GM12878 (cell line): ENCODE measurements at regions not wholly inside any gene's neighbourhood (a gene's known extent, or its start where the extent isn't known, plus 50 kb on each side); places are given as distances from the start of the nearest gene placed in this dataset.

Experiments
- ATAC-seq: fragments of 200-7000 bp; cut with Tn5 transposase; 3 replicates; pipeline ENCODE4 v1.9.1; 2020; ENCODE audit warnings: mild to moderate bottlenecking, moderate library complexity
- BruUV-seq: library from RNA; stranded (reverse); fragments of 400-500 nt; replicated peaks from 2 replicates; lab custom pipeline; 2021; lab: Mats Ljungman, UMichigan
- CTCF ChIA-PET: fragments of 300-600 bp; sonication (Branson Sonifier 250); formaldehyde crosslinking; extraction: SDS; loops from one replicate; lab custom pipeline; 2021; ENCODE audit warnings: inconsistent platforms; lab: Yijun Ruan, JAX
- POLR2A ChIA-PET: fragments of 350-600 bp; formaldehyde crosslinking; extraction: SDS; loops from one replicate; lab custom pipeline; 2021; ENCODE audit warnings: inconsistent platforms; lab: Charles Lee
- RAD21 ChIA-PET: fragments of 300-600 bp; sonication (Branson Sonifier 250); formaldehyde crosslinking; loops from one replicate; lab custom pipeline; 2023; ENCODE audit warnings: antibody characterized with exemption; ENCODE audit not compliant: unreplicated experiment; lab: Charles Lee
- SMC1A ChIA-PET: fragments of 300-600 bp; sonication (Branson Sonifier 250); formaldehyde crosslinking; loops from one replicate; lab custom pipeline; 2023; ENCODE audit not compliant: unreplicated experiment, uncharacterized antibody; lab: Charles Lee
- DNase-seq: peaks from one replicate; pipeline ENCODE4 v3.0.0-alpha.2; 2011; ENCODE audit warnings: low read depth, low spot score
- FAIRE-seq: peaks from 3 replicates; lab custom pipeline; 2011; peaks lifted over from hg19 to GRCh38; lab: Jason Lieb, UNC
- H2AFZ ChIP-seq: 2 replicates; pipeline ENCODE4 v1.6.0; 2011; ENCODE audit warnings: low read depth, low read length, control low read depth; ENCODE audit not compliant: control insufficient read depth
- H3K27ac ChIP-seq: 2 replicates; pipeline ENCODE4 v1.5.1; 2011; ENCODE audit warnings: control low read depth; ENCODE audit not compliant: control insufficient read depth, insufficient read depth
- H3K27me3 ChIP-seq, 2 experiments: replicated peaks in 1 of 2; 2 replicates each; pipeline versions ENCODE4 v1.6.0 to v1.6.1; 2011; ENCODE audit warnings: low read length in 1 of 2; ENCODE audit not compliant: control insufficient read depth in 2 of 2, insufficient read depth in 2 of 2
- H3K36me3 ChIP-seq, 2 experiments: 2 replicates each; pipeline ENCODE4 v1.5.1; 2011; ENCODE audit warnings: low read length in 1 of 2; ENCODE audit not compliant: control insufficient read depth in 2 of 2, insufficient read depth in 2 of 2
- H3K4me1 ChIP-seq: 2 replicates; pipeline ENCODE4 v1.6.1; 2011; ENCODE audit warnings: mild to moderate bottlenecking, low read length, moderate library complexity, mixed read lengths; ENCODE audit not compliant: control insufficient read depth, insufficient read depth
- H3K4me2 ChIP-seq: 2 replicates; pipeline ENCODE4 v1.6.0; 2011; ENCODE audit warnings: control low read depth; ENCODE audit not compliant: control insufficient read depth, insufficient read depth
- H3K4me3 ChIP-seq: fragments of 200-600 bp; sonication (generic); 2 replicates; pipeline ENCODE4 v1.5.1; 2016
- H3K79me2 ChIP-seq: 2 replicates; pipeline ENCODE4 v1.6.0; 2011; ENCODE audit warnings: low read length; ENCODE audit not compliant: control insufficient read depth, insufficient read depth
- H3K9ac ChIP-seq: 2 replicates; pipeline ENCODE4 v1.8.0; 2011; ENCODE audit warnings: low read length, control low read depth, mixed read lengths; ENCODE audit not compliant: control insufficient read depth, insufficient read depth
- H3K9me3 ChIP-seq: replicated peaks from 3 replicates; pipeline ENCODE4 v1.5.1; 2011; ENCODE audit warnings: mild to moderate bottlenecking, low read length; ENCODE audit not compliant: control insufficient read depth, insufficient read depth
- H4K20me1 ChIP-seq: 2 replicates; pipeline ENCODE4 v1.6.0; 2011; ENCODE audit not compliant: control insufficient read depth, insufficient read depth
- DPF2 ChIP-seq: fragments of 450-650 bp; IDR thresholded peaks from 2 replicates; pipeline ENCODE4 v1.6.1; 2017; ENCODE audit warnings: mild to moderate bottlenecking
- JUNB ChIP-seq: IDR thresholded peaks from 2 replicates; pipeline ENCODE4 v1.6.1; 2016; ENCODE audit warnings: antibody characterized with exemption, mild to moderate bottlenecking
- KLF5 ChIP-seq: fragments of 450-650 bp; IDR thresholded peaks from 2 replicates; pipeline ENCODE4 v1.6.1; 2014; ENCODE audit warnings: mild to moderate bottlenecking; ENCODE audit not compliant: partially characterized antibody
- MEF2A ChIP-seq: IDR thresholded peaks from 2 replicates; pipeline ENCODE4 v1.6.1; 2011; ENCODE audit warnings: low read depth, mild to moderate bottlenecking, low read length, moderate library complexity; ENCODE audit not compliant: insufficient read depth
- PAX8 ChIP-seq: fragments of 450-650 bp; IDR thresholded peaks from 2 replicates; pipeline ENCODE4 v1.6.1; 2017; ENCODE audit warnings: mild to moderate bottlenecking, moderate library complexity
- SREBF1 ChIP-seq: IDR thresholded peaks from 2 replicates; pipeline ENCODE4 v1.6.1; 2012; ENCODE audit warnings: mild to moderate bottlenecking, low read length
- SUZ12 ChIP-seq: fragments of 200-600 bp; sonication (generic); IDR thresholded peaks from one replicate; pipeline ENCODE4 v1.6.1; 2018; ENCODE audit warnings: antibody characterized with exemption, mild to moderate bottlenecking; ENCODE audit not compliant: unreplicated experiment
- YY1 ChIP-seq: IDR thresholded peaks from 2 replicates; pipeline ENCODE4 v1.6.1; 2011; ENCODE audit warnings: low read depth, mild to moderate bottlenecking, low read length
- WGBS: methylation state at CpG from one replicate; pipeline ENCODE4 v1.1.6; 2016; ENCODE audit warnings: low lambda C conversion rate; ENCODE audit not compliant: insufficient replicate concordance, insufficient coverage; ENCODE audit errors: missing lambda C conversion rate; 5-methylcytosine and 5-hydroxymethylcytosine counted together
- in situ Hi-C: fragments of 300-500 bp; cut with MboI; formaldehyde crosslinking; loops from 9 replicates; pipeline ENCODE4 v1.14.3; 2018; ENCODE audit warnings: mixed read lengths
- intact Hi-C: fragments of 100-400 bp; cut with micrococcal nuclease; formaldehyde crosslinking; loops from one replicate; pipeline ENCODE4 v1.14.2; 2022; ENCODE audit not compliant: unreplicated experiment
- TF ChIP-seq, protein P1 (sequence below): IDR thresholded peaks from 2 replicates; pipeline ENCODE4 v1.6.1; 2011; ENCODE audit warnings: low read depth, mild to moderate bottlenecking, low read length, moderate library complexity, borderline replicate concordance; ENCODE audit errors: extremely low read depth
- TF ChIP-seq, protein P2 (sequence below): fragments of 450-650 bp; IDR thresholded peaks from 2 replicates; pipeline ENCODE4 v1.6.1; 2017; ENCODE audit warnings: mild to moderate bottlenecking
- TF ChIP-seq, protein P3 (sequence below): fragments of 150-350 bp; IDR thresholded peaks from 2 replicates; pipeline ENCODE4 v1.6.1; 2014; ENCODE audit warnings: mild to moderate bottlenecking, low read depth, low read length

DNA sequence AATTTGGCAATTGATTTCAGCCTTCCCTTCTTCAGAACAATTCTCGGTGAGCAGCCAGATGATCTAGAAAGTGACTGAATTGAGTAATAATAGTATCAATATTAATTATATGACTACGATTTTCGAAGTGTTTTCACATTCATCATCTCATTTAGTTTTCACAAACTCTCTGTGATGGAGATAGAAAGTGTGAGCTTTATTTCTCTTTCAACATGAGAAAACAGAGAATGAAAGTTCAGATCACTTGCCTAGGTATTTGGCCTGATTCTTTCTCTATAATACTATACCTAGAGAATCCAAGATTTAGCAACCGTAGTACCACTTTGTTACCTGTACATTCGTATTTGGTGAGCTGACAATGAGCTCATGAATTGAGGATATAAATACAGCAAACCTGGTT is 739.2 kb upstream of the NR2F2 start:
- POLR2A ChIA-PET, result no interaction called here
- Histone ChIP-seq H3K36me3 (no peaks in the 10 kb centered on the region), H3K9me3 (no peaks in the 10 kb centered on the region), H4K20me1 (no peaks in the 10 kb centered on the region), H3K9ac (no peak overlapping the region), H3K4me3 (no peak overlapping the region), H3K4me1 (no peaks in the 10 kb centered on the region), H2AFZ (no peak overlapping the region), H3K27ac (no peak overlapping the region), H3K27me3 (no peaks in the 10 kb centered on the region), H3K4me2 (no peak overlapping the region)
- in situ Hi-C loops (no loop called here), intact Hi-C loops (no loop called here)
- 26% methylated on average over 5 of the region's 5 CpGs for WGBS
- ATAC-seq, result peak; percentile 78
- SMC1A ChIA-PET, result interaction anchor here (1.0 to 3.5 kb wide), 7 partner anchors 20 to 177 kb away, joined by 3 to 15 read pairs (median 3); no protein-coding TSS in a partner anchor
- no peak for DNase-seq
- CTCF ChIA-PET, result interaction anchor here (0.5 to 1.5 kb wide), 5 partner anchors 15 to 255 kb away, joined by 3 to 4 read pairs (median 3); no protein-coding TSS in a partner anchor
- no TSS peak for BruUV-seq
- RAD21 ChIA-PET, result no interaction called here
- TF ChIP-seq PAX8 (no peak), MEF2A (no peak), JUNB (peak; percentile 60), DPF2 (no peak)
- TF ChIP-seq, all 136 proteins: peak for 1
- no peaks in the 10 kb centered on the region for H3K79me2 ChIP-seq
- no peak for FAIRE-seq

DNA sequence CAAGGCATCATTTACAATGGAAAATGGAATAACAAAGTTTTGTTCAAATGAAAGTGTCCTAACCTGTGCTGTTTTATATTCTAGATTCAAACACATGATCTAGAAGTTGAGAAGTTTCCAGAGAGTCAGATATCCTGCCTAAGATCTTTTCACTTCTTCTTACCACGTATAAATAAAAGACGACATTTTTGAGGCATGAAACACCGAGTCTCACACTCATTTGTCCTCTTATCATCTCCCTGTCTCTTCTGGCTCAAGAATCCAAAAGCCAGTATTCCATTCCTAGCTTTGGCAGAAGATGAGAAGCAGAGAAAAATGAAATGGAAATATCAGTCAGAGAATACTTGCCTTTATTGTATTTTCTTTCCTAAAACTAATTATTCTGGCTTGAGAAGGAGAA is 738.6 kb upstream of the NR2F2 start:
- Histone ChIP-seq H4K20me1 (no peaks in the 10 kb centered on the region), H3K36me3 (no peaks in the 10 kb centered on the region), H3K9ac (no peak overlapping the region), H3K27me3 (no peaks in the 10 kb centered on the region), H3K27ac (no peak overlapping the region), H2AFZ (no peak overlapping the region), H3K9me3 (no peaks in the 10 kb centered on the region), H3K4me3 (no peak overlapping the region), H3K4me1 (no peaks in the 10 kb centered on the region), H3K4me2 (no peak overlapping the region), H3K79me2 (no peaks in the 10 kb centered on the region)
- ChIA-PET CTCF (interaction anchor here (0.5 to 1.5 kb wide), 3 partner anchors 239 to 255 kb away, joined by 3 to 4 read pairs (median 3); no protein-coding TSS in a partner anchor), POLR2A (no interaction called here), SMC1A (interaction anchor here (0.7 to 3.5 kb wide), 10 partner anchors 9 to 98 kb away, joined by 3 to 15 read pairs (median 3); no protein-coding TSS in a partner anchor), RAD21 (interaction anchor here (1.3 kb wide), 1 partner anchor 73 kb away, joined by 3 read pairs; no protein-coding TSS in a partner anchor)
- no peak for DNase-seq
- in situ Hi-C loops, result no loop called here
- no TSS peak for BruUV-seq
- no peak for FAIRE-seq
- 26% methylated on average over 3 of the region's 3 CpGs for WGBS
- TF ChIP-seq YY1 (no peak), KLF5 (no peak), SUZ12 (no peak), SREBF1 (no peak)
- TF ChIP-seq, protein P1, sequence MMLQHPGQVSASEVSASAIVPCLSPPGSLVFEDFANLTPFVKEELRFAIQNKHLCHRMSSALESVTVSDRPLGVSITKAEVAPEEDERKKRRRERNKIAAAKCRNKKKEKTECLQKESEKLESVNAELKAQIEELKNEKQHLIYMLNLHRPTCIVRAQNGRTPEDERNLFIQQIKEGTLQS, result no peak
- TF ChIP-seq, protein P2, sequence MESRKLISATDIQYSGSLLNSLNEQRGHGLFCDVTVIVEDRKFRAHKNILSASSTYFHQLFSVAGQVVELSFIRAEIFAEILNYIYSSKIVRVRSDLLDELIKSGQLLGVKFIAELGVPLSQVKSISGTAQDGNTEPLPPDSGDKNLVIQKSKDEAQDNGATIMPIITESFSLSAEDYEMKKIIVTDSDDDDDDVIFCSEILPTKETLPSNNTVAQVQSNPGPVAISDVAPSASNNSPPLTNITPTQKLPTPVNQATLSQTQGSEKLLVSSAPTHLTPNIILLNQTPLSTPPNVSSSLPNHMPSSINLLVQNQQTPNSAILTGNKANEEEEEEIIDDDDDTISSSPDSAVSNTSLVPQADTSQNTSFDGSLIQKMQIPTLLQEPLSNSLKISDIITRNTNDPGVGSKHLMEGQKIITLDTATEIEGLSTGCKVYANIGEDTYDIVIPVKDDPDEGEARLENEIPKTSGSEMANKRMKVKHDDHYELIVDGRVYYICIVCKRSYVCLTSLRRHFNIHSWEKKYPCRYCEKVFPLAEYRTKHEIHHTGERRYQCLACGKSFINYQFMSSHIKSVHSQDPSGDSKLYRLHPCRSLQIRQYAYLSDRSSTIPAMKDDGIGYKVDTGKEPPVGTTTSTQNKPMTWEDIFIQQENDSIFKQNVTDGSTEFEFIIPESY, result no peak
- TF ChIP-seq, protein P3, sequence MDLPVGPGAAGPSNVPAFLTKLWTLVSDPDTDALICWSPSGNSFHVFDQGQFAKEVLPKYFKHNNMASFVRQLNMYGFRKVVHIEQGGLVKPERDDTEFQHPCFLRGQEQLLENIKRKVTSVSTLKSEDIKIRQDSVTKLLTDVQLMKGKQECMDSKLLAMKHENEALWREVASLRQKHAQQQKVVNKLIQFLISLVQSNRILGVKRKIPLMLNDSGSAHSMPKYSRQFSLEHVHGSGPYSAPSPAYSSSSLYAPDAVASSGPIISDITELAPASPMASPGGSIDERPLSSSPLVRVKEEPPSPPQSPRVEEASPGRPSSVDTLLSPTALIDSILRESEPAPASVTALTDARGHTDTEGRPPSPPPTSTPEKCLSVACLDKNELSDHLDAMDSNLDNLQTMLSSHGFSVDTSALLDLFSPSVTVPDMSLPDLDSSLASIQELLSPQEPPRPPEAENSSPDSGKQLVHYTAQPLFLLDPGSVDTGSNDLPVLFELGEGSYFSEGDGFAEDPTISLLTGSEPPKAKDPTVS, result no peak
- intact Hi-C loops, result no loop called here
- no peak for ATAC-seq
